GM12878 (cell line): ENCODE measurements at regions not wholly inside any gene's neighbourhood (a gene's known extent, or its start where the extent isn't known, plus 50 kb on each side); places are given as distances from the start of the nearest gene placed in this dataset.

Experiments used
- BCL3 ChIP-seq: IDR thresholded peaks from 2 replicates; pipeline ENCODE4 v1.6.1; 2011; ENCODE audit warnings: borderline replicate concordance, low read depth, mild to moderate bottlenecking, moderate library complexity, low read length; ENCODE audit not compliant: insufficient read depth, poor library complexity, severe bottlenecking
- CHD2 ChIP-seq: IDR thresholded peaks from 2 replicates; pipeline ENCODE4 v1.6.1; 2011; ENCODE audit warnings: low read depth, low read length, improper control_type of control experiment, borderline replicate concordance
- EZH2 ChIP-seq: IDR thresholded peaks from 2 replicates; pipeline ENCODE4 v1.6.1; 2012; ENCODE audit warnings: low read depth, mild to moderate bottlenecking, control low read depth, inconsistent platforms, low read length, borderline replicate concordance; ENCODE audit not compliant: control insufficient read depth
- POLR2A ChIP-seq: IDR thresholded peaks from 2 replicates; pipeline ENCODE4 v1.6.1; 2011; ENCODE audit warnings: low read depth, mild to moderate bottlenecking, low read length
- RAD21 ChIP-seq: IDR thresholded peaks from 2 replicates; pipeline ENCODE4 v1.6.1; 2011; ENCODE audit warnings: mild to moderate bottlenecking, low read depth, low read length, moderate library complexity; ENCODE audit not compliant: insufficient read depth
- RAD51 ChIP-seq: fragments of 450-650 bp; IDR thresholded peaks from 2 replicates; pipeline ENCODE4 v1.6.1; 2016; ENCODE audit warnings: moderate library complexity, mild to moderate bottlenecking, inconsistent platforms
- ZNF217 ChIP-seq: fragments of 450-650 bp; IDR thresholded peaks from 2 replicates; pipeline ENCODE4 v1.6.1; 2017; ENCODE audit warnings: antibody characterized with exemption, mild to moderate bottlenecking

- TF ChIP-seq ZNF217 (no peak), BCL3 (no peak), POLR2A (no peak), RAD51 (no peak), EZH2 (no peak), RAD21 (no peak), CHD2 (no peak)
These were observed 271.7 kb downstream of the RBM43 start for GRCh38 chr2:150989969-150990368.
